ENCODE measurements at regions not wholly inside any gene's neighbourhood (a gene's known extent, or its start where the extent isn't known, plus 50 kb on each side); places are given as distances from the start of the nearest gene placed in this dataset.

DNA sequence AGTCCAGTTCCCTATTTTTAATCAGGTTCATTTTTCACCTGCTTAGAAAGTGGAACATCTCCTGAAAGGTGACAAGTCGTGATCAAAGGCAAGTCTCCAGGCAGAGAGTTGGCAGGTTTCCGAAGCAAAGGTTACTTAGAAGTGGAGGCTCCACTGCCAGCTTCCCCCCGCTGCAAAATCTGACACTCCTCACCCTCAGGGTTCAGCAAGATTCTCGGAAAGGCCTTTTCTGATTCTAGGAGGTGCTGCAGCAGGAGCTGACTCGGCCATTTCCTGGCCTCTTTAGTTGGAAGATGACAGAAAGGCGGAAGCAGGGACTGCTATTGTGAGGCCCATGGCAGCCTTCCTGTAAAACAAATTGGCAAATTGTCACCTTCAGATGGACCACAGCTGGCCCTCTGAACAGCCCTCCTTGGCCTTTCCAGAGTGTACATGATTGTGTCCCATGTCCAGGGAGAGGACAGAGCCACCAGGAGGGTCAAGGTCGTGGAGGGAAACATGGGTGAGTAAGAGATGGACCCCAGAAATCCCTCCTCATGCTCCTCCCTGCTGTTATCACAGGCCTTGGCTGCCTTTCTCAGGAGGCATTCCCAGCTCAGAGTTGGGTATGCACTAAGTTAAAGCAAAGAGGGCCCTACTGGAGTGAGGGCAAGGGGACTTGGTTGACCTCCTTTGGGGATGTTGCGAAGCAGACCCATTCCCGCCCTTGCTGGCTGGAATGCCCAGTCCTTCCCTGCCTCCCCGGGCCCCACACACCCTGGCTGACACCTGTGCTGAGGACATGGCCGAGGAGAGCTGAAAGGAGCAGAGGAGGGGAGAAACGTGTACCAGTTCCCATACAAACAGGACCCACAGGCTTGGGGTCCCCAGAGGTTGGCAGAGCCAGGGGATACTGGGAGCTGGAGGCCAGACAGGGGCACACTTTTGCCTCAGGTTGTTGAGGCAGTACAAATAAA lies 115.5 kb upstream of the IRF2BP2 start:
- DNase-seq = peak; percentile 21

DNA sequence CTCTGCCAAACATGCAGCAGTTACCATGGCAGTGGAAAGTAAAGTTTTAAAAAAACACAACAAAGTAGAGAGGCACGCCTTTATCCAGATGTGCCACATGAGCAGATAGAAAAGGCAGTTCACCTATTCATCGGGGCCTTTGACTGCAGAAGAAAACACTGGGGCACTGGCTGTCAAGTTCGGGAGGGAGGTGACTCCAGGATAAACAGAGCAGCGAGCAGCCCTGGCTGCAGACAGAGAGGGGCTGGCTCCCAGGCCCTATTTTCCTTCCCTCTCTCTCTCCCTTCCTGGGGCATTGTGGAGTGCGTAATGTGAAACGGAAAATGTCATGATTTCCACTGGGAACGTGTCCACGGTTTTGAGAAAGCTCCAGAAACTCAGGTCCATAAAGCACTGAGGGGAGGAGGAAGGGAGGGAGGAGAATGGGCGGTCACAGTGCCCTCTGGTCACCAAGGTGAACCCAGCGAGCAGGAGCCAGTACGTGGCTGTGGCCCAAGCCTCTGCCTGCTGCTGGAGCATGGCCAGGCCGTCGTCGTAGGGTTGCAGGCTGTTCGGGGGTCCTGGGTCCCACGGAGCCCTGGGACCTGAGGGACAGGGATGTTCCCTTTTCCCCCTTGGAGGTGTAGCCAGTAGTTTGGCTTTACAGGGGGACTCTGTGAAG lies 114.7 kb upstream of the IRF2BP2 start:
- no peak for DNase-seq

DNA sequence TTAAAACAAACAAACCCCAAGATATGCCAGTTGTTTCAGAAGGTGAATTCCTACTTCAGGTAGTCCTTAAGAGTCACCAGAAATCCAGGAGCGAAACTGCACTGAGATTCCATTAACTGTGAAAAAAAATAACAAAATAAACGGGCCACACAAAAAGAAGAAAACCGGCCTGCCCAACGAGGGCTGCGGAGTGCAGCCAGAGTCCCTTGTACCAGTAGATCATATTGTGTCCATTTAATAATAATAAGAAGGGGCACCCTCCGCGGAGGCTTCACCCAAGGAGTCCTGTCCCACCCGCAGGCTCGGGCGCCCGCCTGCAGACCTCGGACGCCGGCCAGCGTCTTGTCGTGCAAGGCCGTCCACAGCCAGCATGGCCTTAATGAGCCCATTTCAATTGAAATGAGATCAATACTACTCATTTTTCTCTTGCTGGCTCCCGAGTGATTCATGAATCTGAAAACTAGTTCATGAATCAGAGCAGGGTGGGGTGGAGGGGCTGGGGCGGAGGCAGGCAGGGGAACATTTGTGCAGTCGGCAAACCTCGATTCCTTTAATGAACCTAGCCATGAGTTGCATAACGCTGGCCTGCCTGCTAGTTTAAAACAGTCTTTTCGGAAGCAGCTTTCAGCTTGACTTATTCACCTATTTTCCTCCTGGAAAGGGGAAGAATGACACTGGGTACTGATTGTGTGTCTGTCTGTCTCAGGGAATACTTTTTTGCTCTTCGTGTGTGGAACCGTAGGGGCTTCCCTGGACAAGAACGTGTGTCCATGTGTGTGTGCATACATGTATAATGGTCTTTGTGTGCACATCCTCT lies 113.1 kb upstream of the IRF2BP2 start:
- peak; percentile 20 for DNase-seq

GRCh38 chr1:234722270-234722704 lies 112.3 kb upstream of the IRF2BP2 start:
- DNase-seq = no peak

- no peak for DNase-seq
These were observed 111.7 kb upstream of the IRF2BP2 start for GRCh38 chr1:234721476-234722269.

DNA sequence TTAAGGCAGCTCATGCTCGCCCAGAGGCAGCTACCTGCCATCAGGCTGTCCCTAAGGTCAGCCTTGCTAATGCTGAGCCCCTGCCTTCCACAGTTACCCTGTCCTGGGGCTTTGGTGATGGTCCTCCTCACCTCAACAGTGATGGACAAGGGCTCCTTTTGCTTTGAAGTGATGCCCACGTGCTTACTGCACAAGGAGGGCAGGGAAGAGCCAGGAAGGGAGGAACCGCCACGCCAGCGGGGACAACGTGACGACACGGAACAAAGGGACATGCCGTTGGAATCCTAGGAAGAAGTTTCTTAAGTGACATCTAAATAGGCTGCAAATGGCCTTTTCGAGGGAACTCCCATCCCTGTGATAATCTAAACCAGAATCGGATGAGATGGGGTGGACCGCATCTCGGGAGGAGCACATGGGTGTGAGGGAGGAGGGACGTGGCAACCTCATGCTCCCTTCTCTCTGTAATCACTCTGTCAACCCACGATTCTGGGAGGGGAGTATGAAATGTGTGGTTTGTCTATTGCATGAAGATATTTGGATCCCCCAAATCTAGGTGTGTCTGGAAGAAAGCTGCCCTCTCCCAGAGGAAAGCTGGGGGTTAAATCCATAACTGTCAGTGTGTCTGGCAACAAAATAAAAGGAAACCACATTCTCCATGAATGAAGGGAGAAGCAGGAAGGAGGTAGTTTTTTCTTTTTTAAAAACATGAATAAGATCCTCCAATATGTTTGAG lies 110.9 kb upstream of the IRF2BP2 start:
- DNase-seq = no peak

DNA sequence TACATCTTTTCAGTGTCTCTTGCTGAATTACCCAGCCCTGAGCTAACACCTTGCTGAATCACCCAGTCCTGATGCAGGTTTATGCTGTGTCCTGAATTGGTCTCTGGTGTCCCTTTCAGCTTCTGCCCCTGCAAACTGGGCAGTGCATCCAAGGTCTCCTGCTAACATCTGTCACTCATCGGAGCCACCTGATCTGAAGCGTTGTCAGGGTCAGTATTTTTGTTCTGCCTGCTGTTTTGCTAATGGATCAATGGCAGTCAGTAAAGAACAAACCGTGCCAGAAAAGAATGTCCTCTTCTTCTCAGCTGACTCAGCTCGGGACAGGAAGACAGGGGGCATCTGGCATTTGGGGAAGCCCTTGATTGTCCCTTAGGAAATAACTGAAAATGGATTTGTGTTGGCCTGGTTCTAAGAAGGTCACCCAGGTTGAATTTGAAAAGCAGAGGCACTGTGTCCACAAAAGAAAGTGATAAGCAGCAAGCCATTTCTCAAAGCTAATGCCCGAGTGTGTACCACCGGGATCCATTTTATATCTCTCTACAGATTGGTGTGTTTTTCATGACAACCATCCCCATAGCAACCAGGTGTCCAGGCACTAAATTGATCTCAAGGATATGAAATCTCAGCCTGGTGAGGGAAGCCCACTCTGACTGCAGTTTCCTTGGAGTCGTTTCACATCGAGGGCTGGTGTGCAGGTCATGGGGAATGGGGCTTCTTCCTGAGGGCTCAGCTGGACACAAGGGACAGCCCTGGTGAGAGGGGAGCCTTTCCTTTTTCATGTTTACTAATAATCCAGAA lies 109.7 kb upstream of the IRF2BP2 start:
- no peak for DNase-seq

- no peak for DNase-seq
These were observed 108.8 kb upstream of the IRF2BP2 start for GRCh38 chr1:234718496-234719453.

- DNase-seq = no peak
These were observed 107.0 kb upstream of the IRF2BP2 start for GRCh38 chr1:234716908-234717375.

- no peak for DNase-seq
These were observed 105.5 kb upstream of the IRF2BP2 start for GRCh38 chr1:234715252-234716014.

- DNase-seq = no peak
These were observed 103.9 kb upstream of the IRF2BP2 start for GRCh38 chr1:234713859-234714258.

DNA sequence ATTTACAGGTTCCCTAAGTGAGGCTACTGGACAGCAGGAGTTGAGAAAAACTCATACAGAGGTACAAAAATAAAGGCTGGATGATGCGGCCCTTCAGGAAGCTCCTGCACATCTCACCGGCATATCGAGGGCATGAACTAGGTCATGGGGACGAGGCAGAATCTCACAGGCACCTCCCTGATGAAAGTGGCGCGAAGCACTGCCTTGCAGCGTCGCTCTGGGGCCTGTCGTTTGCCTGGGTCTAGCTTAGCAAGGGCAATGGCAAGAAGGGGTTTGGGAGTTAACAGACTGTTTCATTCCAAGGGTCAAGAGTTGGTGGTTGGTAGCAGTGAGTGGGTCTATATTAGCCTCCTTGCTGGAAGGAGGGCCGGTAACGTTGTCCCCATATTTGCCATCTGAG lies 103.5 kb upstream of the IRF2BP2 start:
- no peak for DNase-seq

DNA sequence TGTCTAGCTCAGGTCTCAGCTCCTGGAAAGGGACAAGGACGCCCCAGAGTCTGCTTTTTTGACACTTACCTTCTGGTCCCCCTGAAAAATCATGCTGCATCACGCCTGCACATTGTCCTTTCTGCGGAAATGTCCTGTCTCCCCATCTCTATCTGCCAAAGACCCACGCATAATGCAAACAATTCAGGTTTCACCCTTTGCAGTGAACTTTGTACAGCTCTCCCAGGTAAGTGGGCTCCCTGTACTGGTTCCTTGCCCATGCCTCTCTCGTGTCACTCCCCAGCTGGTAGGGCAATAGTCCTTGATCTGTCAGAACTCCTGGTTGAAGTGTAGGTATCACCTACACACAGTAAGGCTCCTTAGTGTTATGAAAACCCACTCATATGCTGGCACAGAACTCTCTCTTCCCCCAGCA lies 102.9 kb upstream of the IRF2BP2 start:
- no peak for DNase-seq

- DNase-seq = no peak
These were observed 101.2 kb upstream of the IRF2BP2 start for GRCh38 chr1:234710936-234711724.

GRCh38 chr1:234710381-234710780 lies 100.4 kb upstream of the IRF2BP2 start:
- no peak for DNase-seq

- DNase-seq = no peak
These were observed 99.7 kb upstream of the IRF2BP2 start for GRCh38 chr1:234709473-234710228.

Measured in effector CD8-positive, alpha-beta T cell (primary cell).